ENCODE measurements at regions not wholly inside any gene's neighbourhood (a gene's known extent, or its start where the extent isn't known, plus 50 kb on each side); places are given as distances from the start of the nearest gene placed in this dataset.

DNA sequence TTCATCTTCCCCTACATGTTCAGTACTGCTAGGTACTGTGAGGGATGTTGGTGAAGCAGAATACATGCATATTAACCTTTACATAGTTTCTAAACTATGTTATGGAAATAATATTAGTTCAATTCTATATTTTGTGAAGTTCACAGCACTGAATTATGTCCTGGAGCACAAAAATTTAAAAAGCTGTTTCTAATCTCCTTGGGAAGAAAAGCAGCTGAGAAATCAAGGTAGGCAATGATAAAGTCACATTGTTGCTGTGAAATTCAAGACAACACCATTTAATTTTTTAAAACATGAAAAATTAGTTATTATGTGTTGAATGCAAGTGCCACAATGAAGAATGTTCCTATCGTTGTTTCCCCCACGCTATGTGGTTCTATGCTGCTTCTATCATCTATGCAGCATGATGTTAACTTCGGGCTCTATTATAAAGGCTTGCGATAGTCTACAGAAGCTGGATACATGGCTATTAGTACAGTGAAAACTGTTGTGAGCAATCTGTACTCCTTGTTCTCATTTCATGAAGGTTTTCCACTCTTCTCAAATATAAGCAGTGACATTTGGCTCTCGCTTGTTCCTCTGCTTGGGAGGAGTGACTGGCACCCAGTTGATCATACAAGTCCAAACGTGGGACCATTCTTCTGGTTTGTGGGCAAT lies 164.3 kb downstream of the AASDHPPT start:
- Histone ChIP-seq H3K9me3 (ENCODE audit: control insufficient read depth in 4 of 4, low read length in 3 of 4) (peaks cover 0 to 3% (median 0%) of the 10 kb centered on the region in 4 donors), H3K4me1 (ENCODE audit: control insufficient read depth in 4 of 4, insufficient read depth in 4 of 4, low read length in 3 of 4) (no peaks in the 10 kb centered on the region), H3K27ac (ENCODE audit: low read depth in 1 of 2, low read length in 2 of 2) (no peak overlapping the region), H3K4me3 (ENCODE audit: low read depth in 1 of 3, low read length in 3 of 3) (no peak overlapping the region), H3K27me3 (ENCODE audit: control insufficient read depth in 4 of 4, insufficient read depth in 4 of 4, low read length in 3 of 4) (no peaks in the 10 kb centered on the region), H3K9ac (ENCODE audit: low read depth in 1 of 2, low read length in 2 of 2) (no peak overlapping the region), H3K36me3 (ENCODE audit: control insufficient read depth in 4 of 4, insufficient read depth in 3 of 4, low read depth in 1 of 4, low read length in 3 of 4) (no peaks in the 10 kb centered on the region)
- no peak for DNase-seq (ENCODE audit: low spot score)
- 85% methylated on average over 6 of the region's 6 CpGs for WGBS
- TF ChIP-seq, protein P1, sequence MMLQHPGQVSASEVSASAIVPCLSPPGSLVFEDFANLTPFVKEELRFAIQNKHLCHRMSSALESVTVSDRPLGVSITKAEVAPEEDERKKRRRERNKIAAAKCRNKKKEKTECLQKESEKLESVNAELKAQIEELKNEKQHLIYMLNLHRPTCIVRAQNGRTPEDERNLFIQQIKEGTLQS (IDR thresholded peaks at IDR 0.05): no peak
- TF ChIP-seq, protein P2, sequence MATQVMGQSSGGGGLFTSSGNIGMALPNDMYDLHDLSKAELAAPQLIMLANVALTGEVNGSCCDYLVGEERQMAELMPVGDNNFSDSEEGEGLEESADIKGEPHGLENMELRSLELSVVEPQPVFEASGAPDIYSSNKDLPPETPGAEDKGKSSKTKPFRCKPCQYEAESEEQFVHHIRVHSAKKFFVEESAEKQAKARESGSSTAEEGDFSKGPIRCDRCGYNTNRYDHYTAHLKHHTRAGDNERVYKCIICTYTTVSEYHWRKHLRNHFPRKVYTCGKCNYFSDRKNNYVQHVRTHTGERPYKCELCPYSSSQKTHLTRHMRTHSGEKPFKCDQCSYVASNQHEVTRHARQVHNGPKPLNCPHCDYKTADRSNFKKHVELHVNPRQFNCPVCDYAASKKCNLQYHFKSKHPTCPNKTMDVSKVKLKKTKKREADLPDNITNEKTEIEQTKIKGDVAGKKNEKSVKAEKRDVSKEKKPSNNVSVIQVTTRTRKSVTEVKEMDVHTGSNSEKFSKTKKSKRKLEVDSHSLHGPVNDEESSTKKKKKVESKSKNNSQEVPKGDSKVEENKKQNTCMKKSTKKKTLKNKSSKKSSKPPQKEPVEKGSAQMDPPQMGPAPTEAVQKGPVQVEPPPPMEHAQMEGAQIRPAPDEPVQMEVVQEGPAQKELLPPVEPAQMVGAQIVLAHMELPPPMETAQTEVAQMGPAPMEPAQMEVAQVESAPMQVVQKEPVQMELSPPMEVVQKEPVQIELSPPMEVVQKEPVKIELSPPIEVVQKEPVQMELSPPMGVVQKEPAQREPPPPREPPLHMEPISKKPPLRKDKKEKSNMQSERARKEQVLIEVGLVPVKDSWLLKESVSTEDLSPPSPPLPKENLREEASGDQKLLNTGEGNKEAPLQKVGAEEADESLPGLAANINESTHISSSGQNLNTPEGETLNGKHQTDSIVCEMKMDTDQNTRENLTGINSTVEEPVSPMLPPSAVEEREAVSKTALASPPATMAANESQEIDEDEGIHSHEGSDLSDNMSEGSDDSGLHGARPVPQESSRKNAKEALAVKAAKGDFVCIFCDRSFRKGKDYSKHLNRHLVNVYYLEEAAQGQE (IDR thresholded peaks at IDR 0.05): no peak
- TF ChIP-seq JUND (IDR thresholded peaks at IDR 0.05) (no peak), HNF4A (conservative IDR thresholded peaks at IDR 0.05) (no peak), NR2F2 (IDR thresholded peaks at IDR 0.05) (no peak), RXRA (IDR thresholded peaks at IDR 0.05) (no peak), HNF4G (IDR thresholded peaks at IDR 0.05) (no peak), EGR1 (IDR thresholded peaks at IDR 0.05; ENCODE audit: low read depth in 2 of 2) (no peak), GABPA (IDR thresholded peaks at IDR 0.05 in 1 of 2, conservative IDR thresholded peaks at IDR 0.05 in 1 of 2) (no peak), SP1 (IDR thresholded peaks at IDR 0.05) (no peak), YY1 (IDR thresholded peaks at IDR 0.05) (no peak)
- TF ChIP-seq, protein P3, sequence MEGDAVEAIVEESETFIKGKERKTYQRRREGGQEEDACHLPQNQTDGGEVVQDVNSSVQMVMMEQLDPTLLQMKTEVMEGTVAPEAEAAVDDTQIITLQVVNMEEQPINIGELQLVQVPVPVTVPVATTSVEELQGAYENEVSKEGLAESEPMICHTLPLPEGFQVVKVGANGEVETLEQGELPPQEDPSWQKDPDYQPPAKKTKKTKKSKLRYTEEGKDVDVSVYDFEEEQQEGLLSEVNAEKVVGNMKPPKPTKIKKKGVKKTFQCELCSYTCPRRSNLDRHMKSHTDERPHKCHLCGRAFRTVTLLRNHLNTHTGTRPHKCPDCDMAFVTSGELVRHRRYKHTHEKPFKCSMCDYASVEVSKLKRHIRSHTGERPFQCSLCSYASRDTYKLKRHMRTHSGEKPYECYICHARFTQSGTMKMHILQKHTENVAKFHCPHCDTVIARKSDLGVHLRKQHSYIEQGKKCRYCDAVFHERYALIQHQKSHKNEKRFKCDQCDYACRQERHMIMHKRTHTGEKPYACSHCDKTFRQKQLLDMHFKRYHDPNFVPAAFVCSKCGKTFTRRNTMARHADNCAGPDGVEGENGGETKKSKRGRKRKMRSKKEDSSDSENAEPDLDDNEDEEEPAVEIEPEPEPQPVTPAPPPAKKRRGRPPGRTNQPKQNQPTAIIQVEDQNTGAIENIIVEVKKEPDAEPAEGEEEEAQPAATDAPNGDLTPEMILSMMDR (IDR thresholded peaks at IDR 0.05; ENCODE audit: low read depth, low read length, missing input control): no peak
- TF ChIP-seq, protein P4, sequence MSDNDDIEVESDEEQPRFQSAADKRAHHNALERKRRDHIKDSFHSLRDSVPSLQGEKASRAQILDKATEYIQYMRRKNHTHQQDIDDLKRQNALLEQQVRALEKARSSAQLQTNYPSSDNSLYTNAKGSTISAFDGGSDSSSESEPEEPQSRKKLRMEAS (IDR thresholded peaks at IDR 0.05): no peak

DNA sequence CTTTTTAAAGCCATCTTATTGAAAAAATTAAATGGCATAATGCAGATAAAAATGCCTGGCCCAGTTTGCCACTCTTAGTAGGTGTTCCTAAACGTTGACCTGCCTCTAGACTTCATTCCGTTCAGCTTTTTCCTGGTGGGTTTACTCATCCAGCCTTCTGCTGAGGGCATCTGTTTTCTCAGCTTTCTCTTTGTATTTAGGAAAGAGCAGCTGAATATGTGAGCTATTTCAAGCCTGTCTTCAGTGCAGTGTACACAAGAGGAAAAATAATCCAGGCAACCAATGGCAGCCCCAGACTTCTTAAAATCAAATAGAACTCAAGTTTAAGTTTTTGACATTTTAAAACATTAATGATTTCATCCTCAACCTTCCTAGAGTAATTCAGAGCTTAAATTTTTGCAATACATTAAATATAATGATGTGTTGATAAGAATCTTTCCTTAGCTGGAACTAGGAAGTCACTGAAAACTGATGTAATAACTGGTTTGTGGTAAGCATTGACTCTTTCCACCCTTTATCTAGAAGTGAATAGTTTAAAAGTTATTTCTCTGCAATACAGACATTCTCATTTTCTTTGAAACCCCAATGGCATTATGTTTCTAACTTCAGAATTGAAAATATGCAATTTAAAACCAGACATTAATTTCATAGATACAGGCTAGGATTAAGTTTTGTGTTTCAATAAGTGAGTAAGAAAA lies 165.4 kb downstream of the AASDHPPT start:
- TF ChIP-seq, protein P1 (IDR thresholded peaks at IDR 0.05): no peak
- TF ChIP-seq RAD21 (IDR thresholded peaks at IDR 0.05) (no peak), RXRA (IDR thresholded peaks at IDR 0.05) (no peak)
- 36% methylated on average over 2 of the region's 2 CpGs for WGBS

More for the DNA sequence above, 165.4 kb downstream of the AASDHPPT start:
- Histone ChIP-seq H3K36me3 (ENCODE audit: control insufficient read depth in 4 of 4, insufficient read depth in 3 of 4, low read depth in 1 of 4, low read length in 3 of 4) (no peaks in the 10 kb centered on the region), H3K4me1 (ENCODE audit: control insufficient read depth in 4 of 4, insufficient read depth in 4 of 4, low read length in 3 of 4) (no peaks in the 10 kb centered on the region), H3K9ac (ENCODE audit: low read depth in 1 of 2, low read length in 2 of 2) (no peak overlapping the region), H3K4me3 (ENCODE audit: low read depth in 1 of 3, low read length in 3 of 3) (no peak overlapping the region), H3K9me3 (ENCODE audit: control insufficient read depth in 4 of 4, low read length in 3 of 4) (peaks cover 0 to 4% (median 0%) of the 10 kb centered on the region in 4 donors), H3K27me3 (ENCODE audit: control insufficient read depth in 4 of 4, insufficient read depth in 4 of 4, low read length in 3 of 4) (no peaks in the 10 kb centered on the region), H3K27ac (ENCODE audit: low read depth in 1 of 2, low read length in 2 of 2) (no peak overlapping the region)
- DNase-seq (ENCODE audit: low spot score): no peak
